A673 (cell line): ENCODE measurements at regions not wholly inside any gene's neighbourhood (a gene's known extent, or its start where the extent isn't known, plus 50 kb on each side); places are given as distances from the start of the nearest gene placed in this dataset.

Experiments used
- EZH2 ChIP-seq: fragments of 200-600 bp; sonication (generic); IDR thresholded peaks from 2 replicates; pipeline ENCODE4 v1.6.1; 2017; ENCODE audit warnings: borderline replicate concordance, low read depth, mild to moderate bottlenecking, mixed read lengths, antibody characterized with exemption, low read length; ENCODE audit not compliant: poor library complexity, severe bottlenecking
- TF ChIP-seq, protein P1 (sequence below): fragments of 300-800, 200-600 bp; sonication (generic); conservative IDR thresholded peaks from 2 replicates; pipeline ENCODE4 v1.5.1; 2017; ENCODE audit warnings: low read depth, mild to moderate bottlenecking, antibody characterized with exemption, low read length, moderate library complexity, mixed read lengths

DNA sequence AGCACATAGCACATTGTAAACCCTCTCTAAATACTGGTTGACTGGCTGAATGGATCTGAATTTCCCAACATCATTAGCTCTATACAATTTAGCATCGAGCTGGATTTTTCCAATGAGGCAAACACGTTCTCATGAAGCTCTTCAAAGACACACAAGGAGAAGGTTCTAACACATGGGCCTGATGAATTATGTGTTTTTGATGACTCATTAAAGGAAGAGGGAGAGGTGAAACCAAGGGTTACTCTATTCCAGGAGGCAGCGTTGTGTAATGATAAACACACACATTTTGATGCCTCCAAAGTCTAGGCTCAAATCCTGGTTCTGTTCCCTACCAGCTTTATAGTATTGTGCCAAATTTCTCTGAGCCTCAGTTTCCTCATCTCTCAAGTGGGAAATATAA, 84.3 kb downstream of the PFDN4 start:
- TF ChIP-seq, protein P1, sequence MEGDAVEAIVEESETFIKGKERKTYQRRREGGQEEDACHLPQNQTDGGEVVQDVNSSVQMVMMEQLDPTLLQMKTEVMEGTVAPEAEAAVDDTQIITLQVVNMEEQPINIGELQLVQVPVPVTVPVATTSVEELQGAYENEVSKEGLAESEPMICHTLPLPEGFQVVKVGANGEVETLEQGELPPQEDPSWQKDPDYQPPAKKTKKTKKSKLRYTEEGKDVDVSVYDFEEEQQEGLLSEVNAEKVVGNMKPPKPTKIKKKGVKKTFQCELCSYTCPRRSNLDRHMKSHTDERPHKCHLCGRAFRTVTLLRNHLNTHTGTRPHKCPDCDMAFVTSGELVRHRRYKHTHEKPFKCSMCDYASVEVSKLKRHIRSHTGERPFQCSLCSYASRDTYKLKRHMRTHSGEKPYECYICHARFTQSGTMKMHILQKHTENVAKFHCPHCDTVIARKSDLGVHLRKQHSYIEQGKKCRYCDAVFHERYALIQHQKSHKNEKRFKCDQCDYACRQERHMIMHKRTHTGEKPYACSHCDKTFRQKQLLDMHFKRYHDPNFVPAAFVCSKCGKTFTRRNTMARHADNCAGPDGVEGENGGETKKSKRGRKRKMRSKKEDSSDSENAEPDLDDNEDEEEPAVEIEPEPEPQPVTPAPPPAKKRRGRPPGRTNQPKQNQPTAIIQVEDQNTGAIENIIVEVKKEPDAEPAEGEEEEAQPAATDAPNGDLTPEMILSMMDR = no peak
- TF ChIP-seq EZH2 = no peak
